ENCODE measurements at regions not wholly inside any gene's neighbourhood (a gene's known extent, or its start where the extent isn't known, plus 50 kb on each side); places are given as distances from the start of the nearest gene placed in this dataset.

DNA sequence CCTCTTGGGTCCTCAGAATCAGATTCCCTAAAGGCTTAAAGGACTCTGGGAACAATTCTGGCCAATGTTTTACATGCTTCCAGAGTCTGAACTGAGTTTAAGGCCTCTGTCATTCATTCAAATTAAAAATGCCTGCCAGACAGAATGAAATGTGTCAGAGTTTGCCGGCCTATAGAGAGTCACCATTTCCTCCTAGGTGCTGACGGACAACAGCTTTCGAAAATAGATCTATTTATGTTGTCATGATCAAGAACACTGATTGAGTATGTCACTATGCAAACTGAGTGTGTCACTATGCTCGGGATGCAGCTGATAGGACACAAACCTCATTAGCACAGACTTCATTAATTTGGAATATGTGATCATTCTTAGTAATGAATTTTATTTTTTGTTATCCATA lies 151.4 kb upstream of the TMCC3 start:
- Histone ChIP-seq H3K4me1 (ENCODE audit: control insufficient read depth, insufficient read depth, low read length) (no peaks in the 10 kb centered on the region), H3K27ac (ENCODE audit: low read length) (no peak overlapping the region), H3K4me3 (ENCODE audit: low read depth in 2 of 2, low read length in 2 of 2) (no peak overlapping the region), H3K27me3 (ENCODE audit: control insufficient read depth, insufficient read depth, low read length) (peaks cover 2% of the 10 kb centered on the region; the same call in 1 of the 2 replicates), H3K9me3 (ENCODE audit: control insufficient read depth, insufficient read depth, low read depth, low read length) (no peaks in the 10 kb centered on the region), H3K36me3 (ENCODE audit: control insufficient read depth, insufficient read depth, low read length) (no peaks in the 10 kb centered on the region)
- in situ Hi-C loops (cut with HindIII; ENCODE audit: low pct_unique_long_range_greater_than_20kb, low sequenced_read_pairs) (no loop called here), intact Hi-C loops (cut with micrococcal nuclease; ENCODE audit: unreplicated experiment) (no loop called here)
- DNase-seq (ENCODE audit: low read depth, low spot score), result no peak
- ATAC-seq, result no peak
- ChIA-PET CTCF (no interaction called here), POLR2A (no interaction called here)
- no TSS peak for BruUV-seq (replicated peaks)
- no peak for TF ChIP-seq TCF7L2 (IDR thresholded peaks at IDR 0.05; ENCODE audit: low read depth, low read length)
- TF ChIP-seq, protein P1, sequence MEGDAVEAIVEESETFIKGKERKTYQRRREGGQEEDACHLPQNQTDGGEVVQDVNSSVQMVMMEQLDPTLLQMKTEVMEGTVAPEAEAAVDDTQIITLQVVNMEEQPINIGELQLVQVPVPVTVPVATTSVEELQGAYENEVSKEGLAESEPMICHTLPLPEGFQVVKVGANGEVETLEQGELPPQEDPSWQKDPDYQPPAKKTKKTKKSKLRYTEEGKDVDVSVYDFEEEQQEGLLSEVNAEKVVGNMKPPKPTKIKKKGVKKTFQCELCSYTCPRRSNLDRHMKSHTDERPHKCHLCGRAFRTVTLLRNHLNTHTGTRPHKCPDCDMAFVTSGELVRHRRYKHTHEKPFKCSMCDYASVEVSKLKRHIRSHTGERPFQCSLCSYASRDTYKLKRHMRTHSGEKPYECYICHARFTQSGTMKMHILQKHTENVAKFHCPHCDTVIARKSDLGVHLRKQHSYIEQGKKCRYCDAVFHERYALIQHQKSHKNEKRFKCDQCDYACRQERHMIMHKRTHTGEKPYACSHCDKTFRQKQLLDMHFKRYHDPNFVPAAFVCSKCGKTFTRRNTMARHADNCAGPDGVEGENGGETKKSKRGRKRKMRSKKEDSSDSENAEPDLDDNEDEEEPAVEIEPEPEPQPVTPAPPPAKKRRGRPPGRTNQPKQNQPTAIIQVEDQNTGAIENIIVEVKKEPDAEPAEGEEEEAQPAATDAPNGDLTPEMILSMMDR (IDR thresholded peaks at IDR 0.05), result no peak
- TF ChIP-seq POLR2AphosphoS5 (IDR thresholded peaks at IDR 0.05; ENCODE audit: low read depth, low read length), result no peak

GRCh38 chr12:94799136-94799535 lies 148.8 kb upstream of the TMCC3 start:
- ChIA-PET CTCF (no interaction called here), POLR2A (no interaction called here)
- DNase-seq (ENCODE audit: low read depth, low spot score), result no peak
- Histone ChIP-seq H3K27ac (ENCODE audit: low read length) (no peak overlapping the region), H3K4me3 (ENCODE audit: low read depth in 2 of 2, low read length in 2 of 2) (no peak overlapping the region), H3K27me3 (ENCODE audit: control insufficient read depth, insufficient read depth, low read length) (peaks cover 2% of the 10 kb centered on the region; the same call in 1 of the 2 replicates), H3K4me1 (ENCODE audit: control insufficient read depth, insufficient read depth, low read length) (no peaks in the 10 kb centered on the region), H3K9me3 (ENCODE audit: control insufficient read depth, insufficient read depth, low read depth, low read length) (no peaks in the 10 kb centered on the region), H3K36me3 (ENCODE audit: control insufficient read depth, insufficient read depth, low read length) (no peaks in the 10 kb centered on the region)
- TF ChIP-seq, protein P1 (IDR thresholded peaks at IDR 0.05), result no peak
- TF ChIP-seq TCF7L2 (IDR thresholded peaks at IDR 0.05; ENCODE audit: low read depth, low read length) (no peak), POLR2AphosphoS5 (IDR thresholded peaks at IDR 0.05; ENCODE audit: low read depth, low read length) (no peak), REST (IDR thresholded peaks at IDR 0.05; ENCODE audit: insufficient read depth in 1 of 2, low read depth in 2 of 2, low read length in 1 of 2) (no peak), SIN3A (IDR thresholded peaks at IDR 0.05; ENCODE audit: borderline replicate concordance, insufficient read depth, low read depth, low read length) (no peak)
- ATAC-seq, result no peak
- intact Hi-C loops (cut with micrococcal nuclease; ENCODE audit: unreplicated experiment), result no loop called here
- no TSS peak for BruUV-seq (replicated peaks)
- in situ Hi-C loops (cut with HindIII; ENCODE audit: low pct_unique_long_range_greater_than_20kb, low sequenced_read_pairs), result no loop called here

Data from Panc1 (cell line).